ENCODE measurements at regions not wholly inside any gene's neighbourhood (a gene's known extent, or its start where the extent isn't known, plus 50 kb on each side); places are given as distances from the start of the nearest gene placed in this dataset.

GRCh38 chr11:27191639-27192038 is 151.0 kb downstream of the BBOX1 start:
- WGBS (ENCODE audit: insufficient coverage, low lambda C conversion rate) = no CpG with 5 or more reads among the region's 2 CpGs

GRCh38 chr11:27188696-27189095 is 148.1 kb downstream of the BBOX1 start:
- DNase-seq = no peak
- no peaks in the 10 kb centered on the region for H3K9me3 ChIP-seq (ENCODE audit: control insufficient read depth, low read depth, low read length)
- H3K4me1 ChIP-seq (ENCODE audit: control insufficient read depth, insufficient read depth, low read length) = peaks cover 41% of the 10 kb centered on the region
- peak overlapping the region; percentile 90 for H3K27ac ChIP-seq (ENCODE audit: low read length)
- 38% methylated on average over 3 of the region's 5 CpGs for WGBS (ENCODE audit: insufficient coverage, low lambda C conversion rate)
- H3K4me3 ChIP-seq (ENCODE audit: low read length) = no peak overlapping the region
- H3K36me3 ChIP-seq (ENCODE audit: control insufficient read depth, insufficient read depth, low read length) = no peaks in the 10 kb centered on the region
- H3K27me3 ChIP-seq (ENCODE audit: control insufficient read depth, insufficient read depth, low read length) = no peaks in the 10 kb centered on the region

More at GRCh38 chr11:27191639-27192038, 151.0 kb downstream of the BBOX1 start:
- no peak for DNase-seq
- H3K27ac ChIP-seq (ENCODE audit: low read length) = no peak overlapping the region
- no peaks in the 10 kb centered on the region for H3K9me3 ChIP-seq (ENCODE audit: control insufficient read depth, low read depth, low read length)
- no peak overlapping the region for H3K4me3 ChIP-seq (ENCODE audit: low read length)
- no peaks in the 10 kb centered on the region for H3K36me3 ChIP-seq (ENCODE audit: control insufficient read depth, insufficient read depth, low read length)
- H3K4me1 ChIP-seq (ENCODE audit: control insufficient read depth, insufficient read depth, low read length) = peaks cover 36% of the 10 kb centered on the region
- H3K27me3 ChIP-seq (ENCODE audit: control insufficient read depth, insufficient read depth, low read length) = no peaks in the 10 kb centered on the region

- WGBS (ENCODE audit: insufficient coverage, low lambda C conversion rate) = 24% methylated on average over 4 of the region's 5 CpGs
- H3K36me3 ChIP-seq (ENCODE audit: control insufficient read depth, insufficient read depth, low read length) = no peaks in the 10 kb centered on the region
- H3K27ac ChIP-seq (ENCODE audit: low read length) = peak overlapping the region; percentile 90
- no peaks in the 10 kb centered on the region for H3K9me3 ChIP-seq (ENCODE audit: control insufficient read depth, low read depth, low read length)
- H3K4me3 ChIP-seq (ENCODE audit: low read length) = no peak overlapping the region
- DNase-seq = peak; percentile 70 to 89
- peaks cover 39% of the 10 kb centered on the region for H3K4me1 ChIP-seq (ENCODE audit: control insufficient read depth, insufficient read depth, low read length)
- H3K27me3 ChIP-seq (ENCODE audit: control insufficient read depth, insufficient read depth, low read length) = no peaks in the 10 kb centered on the region
Observed at GRCh38 chr11:27187848-27188621, 147.4 kb downstream of the BBOX1 start.

- peak in 1 of 2 donors; percentile 68 for DNase-seq
- Histone ChIP-seq H3K4me3 (ENCODE audit: low read length) (no peak overlapping the region), H3K27ac (ENCODE audit: low read length) (peak overlapping the region; percentile 90), H3K9me3 (ENCODE audit: control insufficient read depth, low read depth, low read length) (no peaks in the 10 kb centered on the region), H3K27me3 (ENCODE audit: control insufficient read depth, insufficient read depth, low read length) (no peaks in the 10 kb centered on the region), H3K4me1 (ENCODE audit: control insufficient read depth, insufficient read depth, low read length) (peaks cover 39% of the 10 kb centered on the region), H3K36me3 (ENCODE audit: control insufficient read depth, insufficient read depth, low read length) (no peaks in the 10 kb centered on the region)
- WGBS (ENCODE audit: insufficient coverage, low lambda C conversion rate) = no CpG with 5 or more reads among the region's 4 CpGs
Observed at GRCh38 chr11:27187075-27187847, 146.6 kb downstream of the BBOX1 start.

- Histone ChIP-seq H3K27ac (ENCODE audit: low read length) (peak overlapping the region; percentile 90), H3K4me3 (ENCODE audit: low read length) (no peak overlapping the region)
- DNase-seq = no peak
Observed at GRCh38 chr11:27186580-27186979, 146.0 kb downstream of the BBOX1 start.

GRCh38 chr11:27184458-27185312 is 144.1 kb downstream of the BBOX1 start:
- no peaks in the 10 kb centered on the region for H3K9me3 ChIP-seq (ENCODE audit: control insufficient read depth, low read depth, low read length)
- peaks cover 39% of the 10 kb centered on the region for H3K4me1 ChIP-seq (ENCODE audit: control insufficient read depth, insufficient read depth, low read length)
- 11% methylated on average over 1 of the region's 6 CpGs for WGBS (ENCODE audit: insufficient coverage, low lambda C conversion rate)
- H3K36me3 ChIP-seq (ENCODE audit: control insufficient read depth, insufficient read depth, low read length) = no peaks in the 10 kb centered on the region
- no peak overlapping the region for H3K27ac ChIP-seq (ENCODE audit: low read length)
- H3K27me3 ChIP-seq (ENCODE audit: control insufficient read depth, insufficient read depth, low read length) = no peaks in the 10 kb centered on the region
- H3K4me3 ChIP-seq (ENCODE audit: low read length) = no peak overlapping the region
- DNase-seq = no peak

More at GRCh38 chr11:27186580-27186979, 146.0 kb downstream of the BBOX1 start:
- Histone ChIP-seq H3K4me1 (ENCODE audit: control insufficient read depth, insufficient read depth, low read length) (peaks cover 39% of the 10 kb centered on the region), H3K9me3 (ENCODE audit: control insufficient read depth, low read depth, low read length) (no peaks in the 10 kb centered on the region), H3K27me3 (ENCODE audit: control insufficient read depth, insufficient read depth, low read length) (no peaks in the 10 kb centered on the region), H3K36me3 (ENCODE audit: control insufficient read depth, insufficient read depth, low read length) (no peaks in the 10 kb centered on the region)

GRCh38 chr11:27183672-27184457 is 143.2 kb downstream of the BBOX1 start:
- Histone ChIP-seq H3K9me3 (ENCODE audit: control insufficient read depth, low read depth, low read length) (no peaks in the 10 kb centered on the region), H3K4me1 (ENCODE audit: control insufficient read depth, insufficient read depth, low read length) (peaks cover 31% of the 10 kb centered on the region), H3K27ac (ENCODE audit: low read length) (no peak overlapping the region), H3K4me3 (ENCODE audit: low read length) (no peak overlapping the region), H3K36me3 (ENCODE audit: control insufficient read depth, insufficient read depth, low read length) (no peaks in the 10 kb centered on the region), H3K27me3 (ENCODE audit: control insufficient read depth, insufficient read depth, low read length) (no peaks in the 10 kb centered on the region)
- DNase-seq = peak in 1 of 2 donors; percentile 55
- 9% methylated on average over 2 of the region's 6 CpGs for WGBS (ENCODE audit: insufficient coverage, low lambda C conversion rate)

- Histone ChIP-seq H3K9me3 (ENCODE audit: control insufficient read depth, low read depth, low read length) (no peaks in the 10 kb centered on the region), H3K4me3 (ENCODE audit: low read length) (no peak overlapping the region), H3K27me3 (ENCODE audit: control insufficient read depth, insufficient read depth, low read length) (no peaks in the 10 kb centered on the region), H3K36me3 (ENCODE audit: control insufficient read depth, insufficient read depth, low read length) (no peaks in the 10 kb centered on the region), H3K4me1 (ENCODE audit: control insufficient read depth, insufficient read depth, low read length) (peaks cover 1% of the 10 kb centered on the region), H3K27ac (ENCODE audit: low read length) (no peak overlapping the region)
- no CpG with 5 or more reads among the region's 3 CpGs for WGBS (ENCODE audit: insufficient coverage, low lambda C conversion rate)
- DNase-seq = no peak
Observed at GRCh38 chr11:27179334-27179733, 138.7 kb downstream of the BBOX1 start.

- WGBS (ENCODE audit: insufficient coverage, low lambda C conversion rate) = no CpG with 5 or more reads among the region's 5 CpGs
- H3K36me3 ChIP-seq (ENCODE audit: control insufficient read depth, insufficient read depth, low read length) = no peaks in the 10 kb centered on the region
- DNase-seq = no peak
- H3K4me1 ChIP-seq (ENCODE audit: control insufficient read depth, insufficient read depth, low read length) = no peaks in the 10 kb centered on the region
- no peak overlapping the region for H3K27ac ChIP-seq (ENCODE audit: low read length)
- H3K4me3 ChIP-seq (ENCODE audit: low read length) = no peak overlapping the region
- H3K9me3 ChIP-seq (ENCODE audit: control insufficient read depth, low read depth, low read length) = no peaks in the 10 kb centered on the region
- H3K27me3 ChIP-seq (ENCODE audit: control insufficient read depth, insufficient read depth, low read length) = no peaks in the 10 kb centered on the region
Observed at GRCh38 chr11:27178859-27179258, 138.2 kb downstream of the BBOX1 start.
